GM10266 (cell line): ENCODE measurements at regions not wholly inside any gene's neighbourhood (a gene's known extent, or its start where the extent isn't known, plus 50 kb on each side); places are given as distances from the start of the nearest gene placed in this dataset.

Source experiments
- DNase-seq: peaks from one replicate; pipeline ENCODE4 v3.0.0; 2012; ENCODE audit errors: extremely low spot score
- CTCF ChIP-seq: IDR thresholded peaks from 2 replicates; pipeline ENCODE4 v1.5.1; 2012; ENCODE audit warnings: mild to moderate bottlenecking, low read depth; ENCODE audit not compliant: control insufficient read depth, insufficient read depth; ENCODE audit errors: missing control alignments

DNA sequence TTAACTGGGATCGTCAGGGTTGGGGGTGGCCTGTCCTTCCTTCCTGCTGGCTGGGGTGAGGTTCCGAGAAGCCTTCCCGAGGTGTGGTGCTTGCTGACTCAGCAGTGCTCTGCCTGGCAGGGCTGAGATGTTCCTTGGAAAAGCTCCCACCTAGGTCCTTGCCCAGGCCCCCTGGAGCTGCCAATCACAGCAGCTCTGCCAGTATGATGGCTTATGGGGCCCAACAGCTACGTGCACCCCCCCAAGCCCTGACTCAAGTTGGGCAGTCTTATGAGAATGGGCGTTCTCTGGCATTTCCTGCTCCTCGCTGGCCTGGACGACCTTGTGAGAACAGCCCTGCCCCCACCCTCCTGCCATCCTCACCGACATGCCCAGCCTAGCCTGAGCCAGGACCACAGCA lies 292.2 kb upstream of the CRY1 start:
- DNase-seq, result no peak
- no peak for TF ChIP-seq CTCF

GRCh38 chr12:107386569-107386968 lies 293.2 kb upstream of the CRY1 start:
- no peak for DNase-seq
- TF ChIP-seq CTCF, result no peak

DNA sequence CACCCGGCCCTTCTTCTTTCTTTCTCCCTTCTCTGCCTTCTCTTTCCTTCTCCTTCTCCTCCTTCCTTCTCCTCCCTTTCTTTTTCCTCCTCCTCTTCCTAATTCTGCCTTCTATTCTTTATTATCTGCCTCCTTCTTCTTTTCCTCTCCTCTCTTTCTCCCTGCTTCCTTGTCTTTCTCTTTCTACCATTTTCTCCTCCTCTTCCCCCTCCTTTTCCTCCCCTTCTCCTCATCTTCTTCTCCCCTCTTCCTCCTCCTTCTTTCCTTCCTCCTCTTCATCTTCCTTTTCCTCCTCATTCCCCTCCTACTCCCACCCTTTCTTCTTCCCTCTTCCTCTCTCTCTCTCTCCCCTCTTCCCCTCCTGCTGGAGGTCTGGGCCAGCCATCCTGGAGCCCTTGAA lies 294.9 kb upstream of the CRY1 start:
- no peak for DNase-seq
- TF ChIP-seq CTCF, result no peak

GRCh38 chr12:107390414-107390813 lies 295.2 kb upstream of the PWP1 start:
- no peak for DNase-seq
- no peak for TF ChIP-seq CTCF

GRCh38 chr12:107393043-107393717 lies 292.4 kb upstream of the PWP1 start:
- TF ChIP-seq CTCF, result no peak
- DNase-seq, result no peak

- TF ChIP-seq CTCF, result no peak
- DNase-seq, result no peak
Measured at GRCh38 chr12:107394693-107395092, 290.9 kb upstream of the PWP1 start.

- TF ChIP-seq CTCF, result no peak
- no peak for DNase-seq
Measured at GRCh38 chr12:107395817-107396216, 289.8 kb upstream of the PWP1 start.
